KBM-7 (cell line): ENCODE measurements at regions not wholly inside any gene's neighbourhood (a gene's known extent, or its start where the extent isn't known, plus 50 kb on each side); places are given as distances from the start of the nearest gene placed in this dataset.

Source experiments
- DNase-seq: peaks from one replicate; pipeline ENCODE4 v3.0.0-alpha.2; 2015
- in situ Hi-C: fragments of 300-500 bp; cut with MboI; formaldehyde crosslinking; loops from 2 replicates; pipeline ENCODE4 v1.14.3; 2020; ENCODE audit warnings: low sequenced_read_pairs, low pct_unique_long_range_greater_than_20kb, mixed read lengths

DNA sequence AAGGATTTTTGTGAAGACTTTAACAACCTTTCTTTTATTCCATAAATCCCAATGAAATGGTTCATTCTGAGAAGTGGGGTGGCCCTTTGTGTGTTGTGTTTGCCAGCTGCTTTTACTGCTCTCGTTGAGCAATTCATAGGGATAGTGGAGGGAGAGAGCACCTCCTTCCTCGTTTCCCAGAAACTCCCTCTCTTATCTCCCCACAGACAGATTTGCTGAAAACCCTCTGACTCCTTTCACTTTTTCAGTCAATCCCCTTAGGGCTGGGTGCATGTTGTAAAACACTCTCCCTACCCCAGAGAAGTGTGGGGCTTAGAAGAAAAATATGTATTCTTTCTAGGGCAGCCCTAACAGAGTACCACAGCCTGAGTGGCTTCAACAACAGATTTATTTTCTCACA, 557.2 kb upstream of the RGMA start:
- in situ Hi-C loops: no loop called here
- DNase-seq: no peak

GRCh38 chr15:93645594-93645993, 556.6 kb upstream of the RGMA start:
- in situ Hi-C loops: no loop called here
- DNase-seq: no peak

GRCh38 chr15:93644595-93644994, 555.6 kb upstream of the RGMA start:
- in situ Hi-C loops: no loop called here
- no peak for DNase-seq

DNA sequence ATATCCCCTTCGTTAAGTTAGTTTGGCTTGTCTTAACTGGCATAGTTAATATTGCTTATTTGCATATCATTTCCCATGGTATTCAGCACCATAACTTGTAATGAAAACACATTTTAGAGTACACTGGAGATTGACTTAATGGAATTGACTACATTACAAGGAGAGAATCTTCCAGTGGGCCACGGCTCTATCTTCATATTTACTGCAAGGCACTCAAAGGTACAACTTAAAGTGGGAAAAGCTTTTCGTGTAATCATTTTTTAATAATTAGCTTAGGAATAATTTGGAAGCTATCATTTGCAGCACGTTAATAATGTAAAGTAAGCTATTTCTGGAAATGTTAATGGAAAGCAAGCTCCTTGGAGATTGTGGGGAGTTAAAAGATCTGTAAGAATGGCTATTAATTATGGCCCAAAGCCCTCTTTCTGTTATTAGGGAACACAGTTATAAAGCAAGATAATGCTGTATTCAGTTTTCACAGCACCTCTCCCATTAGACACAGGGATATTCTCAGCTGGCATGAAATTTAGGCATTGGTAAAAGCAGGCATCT, 551.5 kb upstream of the RGMA start:
- in situ Hi-C loops: no loop called here
- DNase-seq: no peak

- in situ Hi-C loops: no loop called here
- no peak for DNase-seq
These were observed 543.1 kb upstream of the RGMA start for GRCh38 chr15:93631958-93632618.

- no peak for DNase-seq
These were observed 530.6 kb upstream of the RGMA start for GRCh38 chr15:93619597-93619996.

GRCh38 chr15:93617443-93617842, 528.4 kb upstream of the RGMA start:
- in situ Hi-C loops: no loop called here

More at GRCh38 chr15:93619597-93619996, 530.6 kb upstream of the RGMA start:
- in situ Hi-C loops: no loop called here

DNA sequence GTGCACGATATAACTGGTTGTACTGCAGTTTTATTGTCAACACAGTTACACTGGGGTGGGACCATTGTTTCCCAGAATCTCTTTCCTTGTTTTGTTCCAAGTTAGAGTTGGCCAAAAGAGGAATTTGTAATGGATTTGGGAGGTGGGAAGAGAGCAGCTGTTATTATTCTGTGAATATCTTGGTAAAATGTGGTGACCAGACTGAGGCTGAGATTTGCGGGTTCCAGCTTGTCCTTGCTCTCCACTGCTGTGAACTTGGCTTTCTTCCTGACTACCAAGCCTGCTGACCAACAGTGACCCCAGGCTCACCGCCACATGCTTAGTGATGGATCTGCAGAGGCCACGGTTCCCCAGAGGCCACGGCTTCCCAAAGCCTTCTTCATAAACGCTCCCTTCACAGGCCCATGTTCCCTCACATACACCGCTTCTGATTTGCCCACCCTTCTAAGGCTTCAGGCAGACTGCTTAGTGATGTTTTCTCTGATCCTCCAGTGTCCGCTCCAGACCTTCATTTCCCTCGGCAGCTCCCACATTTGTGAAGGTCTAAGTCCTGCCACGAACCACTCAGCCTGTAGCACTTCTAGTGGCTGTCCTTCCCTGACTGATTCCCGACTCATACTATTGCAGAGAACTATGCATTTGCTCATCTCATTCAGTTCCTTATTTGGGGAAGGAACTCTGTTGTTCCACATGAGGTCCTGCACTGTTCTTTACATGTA, 525.5 kb upstream of the RGMA start:
- DNase-seq: no peak
- in situ Hi-C loops: no loop called here

More at GRCh38 chr15:93617443-93617842, 528.4 kb upstream of the RGMA start:
- no peak for DNase-seq

DNA sequence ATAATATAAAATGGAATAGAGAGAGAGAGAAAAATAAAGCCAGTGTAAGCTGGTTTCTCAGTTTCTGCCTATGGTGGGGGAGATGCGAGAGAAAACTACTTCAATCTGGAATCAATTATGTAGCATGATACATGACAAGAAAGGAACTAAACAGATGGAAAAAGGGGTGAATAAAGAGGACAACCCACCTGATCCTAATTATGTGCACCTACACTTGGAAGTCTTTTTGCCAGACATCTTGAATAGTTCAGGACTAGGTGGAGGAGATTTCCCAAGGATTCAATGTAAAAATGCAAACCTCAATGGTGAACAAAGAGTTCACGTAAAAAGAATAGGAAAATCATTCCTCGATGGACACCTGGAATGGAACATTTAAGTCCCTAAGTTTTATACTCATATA, 524.4 kb upstream of the RGMA start:
- no peak for DNase-seq
- in situ Hi-C loops: no loop called here

DNA sequence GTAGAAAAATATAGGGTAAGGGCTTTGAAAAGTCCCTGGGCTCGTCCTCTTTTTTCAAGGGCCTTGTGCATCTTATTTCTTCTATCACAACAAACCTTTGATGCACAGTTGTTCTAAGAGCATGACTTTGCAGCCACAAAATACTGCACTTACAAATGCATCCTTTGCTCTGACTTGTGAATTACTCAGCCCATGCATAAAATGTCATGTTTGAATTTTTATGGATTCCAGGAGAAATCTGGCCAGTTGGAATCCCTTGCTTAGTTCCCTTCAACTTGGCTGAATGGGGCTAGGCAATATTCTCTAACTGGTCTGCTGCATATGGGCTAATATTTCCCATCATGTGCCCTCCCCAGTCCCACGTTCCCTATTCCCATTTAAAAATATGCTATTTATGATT, 523.9 kb upstream of the RGMA start:
- in situ Hi-C loops: no loop called here
- no peak for DNase-seq

DNA sequence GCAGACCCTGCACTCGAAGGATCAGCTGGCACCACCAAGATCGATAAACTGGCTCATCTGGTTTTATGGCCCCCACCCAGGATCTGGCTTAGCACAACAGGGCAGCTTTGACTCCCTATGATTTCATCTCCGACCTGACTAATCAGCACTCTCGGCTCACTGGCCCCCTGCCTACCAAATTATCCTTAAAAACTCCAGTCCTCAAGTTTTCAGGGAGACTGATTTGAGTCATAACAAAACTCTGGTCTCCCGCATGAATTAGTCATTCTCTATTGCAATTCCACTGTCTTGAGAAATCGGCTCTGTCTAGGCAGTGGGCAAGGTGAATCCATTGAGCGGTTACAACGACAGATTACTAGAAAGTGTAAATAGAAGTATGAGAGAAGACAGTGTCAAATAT, 521.9 kb upstream of the RGMA start:
- in situ Hi-C loops: no loop called here
- DNase-seq: no peak

- in situ Hi-C loops: no loop called here
- no peak for DNase-seq
These were observed 519.7 kb upstream of the RGMA start for GRCh38 chr15:93608643-93609148.

GRCh38 chr15:93603550-93603949, 514.5 kb upstream of the RGMA start:
- in situ Hi-C loops: no loop called here
- no peak for DNase-seq

DNA sequence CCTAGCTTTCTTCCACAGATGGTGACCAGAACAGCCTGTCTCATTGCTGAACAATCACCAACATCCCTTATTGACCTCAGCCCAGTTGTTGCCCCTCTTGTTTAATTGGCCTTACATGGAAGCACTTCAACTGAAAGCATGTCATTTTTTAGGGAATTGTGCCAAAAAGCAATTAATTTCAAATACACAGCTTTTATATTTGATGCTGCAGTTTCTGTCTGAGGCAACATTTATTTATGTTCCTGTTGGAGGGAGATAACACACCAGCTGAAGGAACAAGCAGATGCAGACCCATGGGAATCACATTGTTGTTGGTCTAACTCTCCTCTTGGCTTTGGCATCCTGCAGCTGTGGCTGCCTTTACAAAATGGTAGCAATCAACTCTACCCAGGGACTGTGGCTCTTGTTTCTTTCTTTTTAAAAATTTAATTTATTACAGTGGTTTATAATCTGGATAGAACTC, 498.1 kb upstream of the RGMA start:
- in situ Hi-C loops: no loop called here
- no peak for DNase-seq

DNA sequence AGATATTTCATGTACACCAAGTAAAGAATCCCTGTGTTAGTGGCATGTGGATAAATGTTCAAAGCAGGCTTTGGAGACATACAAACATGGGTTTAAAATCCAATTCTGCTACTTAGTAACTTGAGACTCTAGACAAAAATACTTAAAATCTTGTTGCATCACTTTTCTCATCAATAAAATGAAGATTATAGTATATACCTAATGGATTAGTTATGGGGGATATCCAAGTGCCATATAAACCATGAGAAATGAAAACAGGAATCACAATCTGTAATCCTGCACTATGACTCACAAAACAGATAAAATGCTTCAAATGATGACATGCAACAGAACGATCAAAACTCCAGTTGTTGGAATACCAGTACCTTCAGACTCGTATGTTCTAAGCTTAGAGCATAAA, 496.0 kb upstream of the RGMA start:
- in situ Hi-C loops: no loop called here

DNA sequence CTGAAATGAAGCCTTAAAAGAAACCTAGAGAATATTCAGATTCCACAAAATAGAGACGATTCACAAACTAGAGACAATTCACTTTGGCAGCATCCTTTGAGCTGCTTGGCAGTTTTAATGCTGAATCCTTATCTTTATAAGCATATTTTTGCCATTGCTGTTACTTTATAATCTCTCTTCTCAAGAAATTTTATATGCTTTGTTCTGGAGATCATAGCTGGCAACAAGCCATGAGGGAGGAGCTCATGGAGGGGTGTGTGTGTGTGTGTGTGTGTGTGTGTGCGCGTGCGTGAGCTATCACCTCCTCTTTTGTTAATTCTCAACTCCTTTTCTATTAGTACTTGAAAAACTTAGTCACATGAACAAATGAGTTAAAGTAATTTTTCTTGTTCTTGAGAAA, 495.0 kb upstream of the RGMA start:
- in situ Hi-C loops: no loop called here
- no peak for DNase-seq

More for the DNA sequence above, 496.0 kb upstream of the RGMA start:
- no peak for DNase-seq

DNA sequence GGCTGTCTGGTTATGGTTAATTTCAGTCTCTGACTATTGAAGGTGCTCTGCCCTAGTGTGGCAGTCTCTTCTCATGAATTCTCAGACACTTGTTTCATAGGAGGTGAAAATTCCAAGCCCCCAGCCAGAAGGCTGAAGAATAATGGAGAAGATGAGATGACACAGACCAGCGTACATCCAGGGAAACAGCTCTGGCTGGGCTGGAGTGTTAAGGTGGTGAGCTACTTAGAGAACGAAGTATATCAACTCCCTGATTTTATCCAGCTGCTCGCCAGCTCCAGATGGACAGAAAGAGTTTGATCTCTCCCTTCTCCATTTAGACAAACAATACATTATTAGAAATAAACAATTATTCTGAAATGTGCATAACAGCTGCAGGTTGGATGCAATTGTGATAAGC, 494.5 kb upstream of the RGMA start:
- DNase-seq: no peak
- in situ Hi-C loops: no loop called here

DNA sequence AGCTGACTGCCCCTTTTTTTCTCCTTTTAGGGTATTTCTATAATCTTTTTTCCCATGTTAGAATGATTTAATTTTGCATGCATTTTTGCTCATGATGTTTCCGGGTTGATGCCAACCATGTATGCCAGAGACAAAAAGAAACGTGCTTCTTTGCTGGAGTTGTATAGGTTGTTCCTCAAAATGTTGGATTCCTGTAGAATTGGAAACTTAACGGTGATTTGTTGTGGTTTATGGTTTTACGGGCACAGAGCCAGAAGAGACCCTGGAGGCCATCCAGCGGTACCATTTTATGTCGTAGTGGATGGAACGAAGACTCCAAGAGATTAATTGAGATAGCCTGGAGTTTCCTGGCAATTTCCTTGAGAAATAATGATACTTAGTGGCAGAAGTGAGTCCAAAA, 481.5 kb upstream of the RGMA start:
- in situ Hi-C loops: no loop called here
- no peak for DNase-seq

- DNase-seq: no peak
- in situ Hi-C loops: no loop called here
These were observed 477.8 kb upstream of the RGMA start for GRCh38 chr15:93566762-93567161.

DNA sequence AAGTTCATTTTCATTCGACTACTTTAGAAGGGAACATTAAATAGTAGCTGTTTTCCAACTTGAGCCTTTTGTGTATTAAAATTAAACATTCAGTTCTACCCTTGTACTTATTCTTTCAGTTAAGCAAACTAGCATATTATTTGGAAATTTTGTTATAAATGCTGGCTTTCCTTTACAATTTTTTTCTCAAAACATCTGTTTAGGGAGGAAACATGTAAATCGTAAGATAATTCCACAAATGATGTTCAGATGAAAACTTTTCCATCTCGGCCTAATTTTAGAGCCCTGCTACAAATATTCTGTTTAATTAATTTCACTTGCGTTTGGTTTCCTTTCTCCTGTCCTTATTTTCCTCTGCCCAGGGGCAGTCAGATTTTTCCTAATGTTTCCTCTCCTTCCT, 476.2 kb upstream of the RGMA start:
- DNase-seq: no peak
- in situ Hi-C loops: no loop called here
